GM19043 (cell line): ENCODE measurements at regions not wholly inside any gene's neighbourhood (a gene's known extent, or its start where the extent isn't known, plus 50 kb on each side); places are given as distances from the start of the nearest gene placed in this dataset.
"Not testable (repeated sequence)": the region's sequence is repeated elsewhere in the genome, so short reads cannot be mapped to it uniquely, and the experiment has no call there.

ENCODE experiments used
- ATAC-seq: cut with Tn5 transposase; IDR thresholded peaks from one replicate; pipeline ENCODE4 v1.9.1; 2021; ENCODE audit warnings: low read depth; ENCODE audit not compliant: unreplicated experiment

GRCh38 chr4:130851107-130851506 is 1755.2 kb downstream of the C4orf33 start:
- ATAC-seq = no peak

DNA sequence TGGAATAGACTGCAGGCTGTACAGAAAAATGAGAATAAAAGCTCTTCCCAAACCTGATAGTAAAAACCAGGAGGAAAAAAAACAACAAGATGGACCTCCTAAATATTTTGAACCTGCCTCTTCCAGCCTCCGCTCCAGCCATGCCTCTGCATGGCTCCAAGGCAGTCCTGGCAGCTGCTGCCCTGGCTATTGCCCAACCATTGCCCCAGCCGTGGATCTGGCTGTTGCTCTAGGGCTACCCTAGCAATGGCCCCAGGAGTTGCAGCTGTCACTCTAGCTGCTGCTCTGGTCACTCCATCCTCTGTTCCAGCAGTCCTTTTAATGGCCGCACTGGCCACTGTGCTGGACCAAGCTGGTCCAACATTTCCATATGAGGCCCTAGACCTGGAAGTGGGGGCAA is 1756.0 kb downstream of the C4orf33 start:
- ATAC-seq = no peak

DNA sequence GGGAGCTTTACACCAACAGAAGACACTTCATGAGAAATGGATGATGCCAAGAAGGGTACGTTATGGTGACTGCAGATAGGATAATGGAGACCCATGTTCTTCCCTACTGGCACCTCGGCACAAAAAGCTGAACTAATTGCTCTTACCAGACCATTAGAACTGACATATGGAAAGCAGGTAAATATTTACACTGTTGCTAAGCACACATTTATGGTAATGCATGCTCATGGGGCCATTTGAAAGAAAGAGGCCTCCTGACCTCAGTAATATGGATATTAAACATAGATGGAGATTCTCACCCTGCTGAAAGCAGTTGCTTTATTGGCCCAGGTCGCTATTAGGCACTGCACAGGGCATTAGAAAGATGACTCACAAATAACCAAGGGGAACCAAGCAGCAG is 1759.6 kb downstream of the C4orf33 start:
- no peak for ATAC-seq

DNA sequence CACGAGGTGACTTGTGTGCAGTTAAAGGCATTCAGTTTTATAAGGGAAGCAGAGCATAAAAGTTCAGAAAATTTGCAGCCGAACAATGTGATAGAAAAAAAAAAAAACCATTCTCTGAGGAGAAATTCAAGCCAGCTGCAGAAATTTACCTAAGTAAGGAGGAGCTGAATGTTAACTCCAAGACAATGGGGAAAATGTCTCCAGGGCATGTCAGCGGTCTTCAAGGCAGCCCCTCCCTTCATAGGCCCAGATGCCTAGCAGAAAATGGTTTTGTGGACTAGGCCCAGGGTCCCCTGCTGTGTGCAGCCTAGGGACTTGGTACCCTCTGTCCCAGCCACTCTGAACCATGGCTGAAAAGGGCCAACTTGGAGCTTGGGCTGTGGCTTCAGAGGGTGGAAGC is 1764.0 kb downstream of the C4orf33 start:
- ATAC-seq = no peak

DNA sequence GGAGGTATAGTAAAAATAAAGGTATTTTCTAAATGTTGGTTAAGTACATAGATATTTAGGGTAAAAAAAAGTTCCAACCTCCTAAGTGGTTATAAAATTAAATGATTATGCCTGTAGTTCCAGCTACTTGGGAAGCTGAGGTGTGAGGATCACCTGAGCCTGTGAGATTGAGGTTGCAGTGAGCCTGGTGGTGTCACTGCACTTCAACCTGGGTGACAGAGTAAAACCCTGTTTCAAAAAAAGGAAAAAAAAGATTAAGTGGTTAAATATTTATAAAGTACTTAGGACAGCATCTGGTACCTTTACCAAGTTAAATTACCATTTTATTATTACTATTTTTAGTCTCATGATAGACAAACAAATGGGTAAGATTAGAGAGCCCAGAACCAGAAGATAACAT is 1801.0 kb downstream of the C4orf33 start:
- ATAC-seq = no peak

GRCh38 chr4:130901321-130901720 is 1805.4 kb downstream of the C4orf33 start:
- ATAC-seq = no peak

DNA sequence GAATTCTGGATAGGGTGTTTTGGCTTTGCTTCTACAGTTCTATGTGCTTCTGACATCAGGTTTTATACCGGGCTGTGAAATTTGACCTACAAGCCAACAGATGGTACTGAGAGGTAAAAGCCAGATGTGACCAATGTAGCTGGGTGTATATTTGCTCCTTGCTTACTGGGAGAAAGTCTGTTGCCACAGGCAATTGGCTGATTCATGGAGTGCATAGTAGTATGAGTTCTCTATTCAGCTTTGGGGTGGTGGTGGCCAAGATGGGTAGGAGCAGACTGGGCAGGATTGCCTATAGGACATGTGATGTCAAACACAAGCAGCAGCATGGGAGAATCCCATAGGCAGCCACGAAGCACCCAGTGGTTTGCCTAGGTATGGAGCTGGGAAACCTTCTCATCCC is 1827.0 kb downstream of the C4orf33 start:
- no peak for ATAC-seq

GRCh38 chr4:130955520-130955919 is 1859.6 kb downstream of the C4orf33 start:
- ATAC-seq = no peak

DNA sequence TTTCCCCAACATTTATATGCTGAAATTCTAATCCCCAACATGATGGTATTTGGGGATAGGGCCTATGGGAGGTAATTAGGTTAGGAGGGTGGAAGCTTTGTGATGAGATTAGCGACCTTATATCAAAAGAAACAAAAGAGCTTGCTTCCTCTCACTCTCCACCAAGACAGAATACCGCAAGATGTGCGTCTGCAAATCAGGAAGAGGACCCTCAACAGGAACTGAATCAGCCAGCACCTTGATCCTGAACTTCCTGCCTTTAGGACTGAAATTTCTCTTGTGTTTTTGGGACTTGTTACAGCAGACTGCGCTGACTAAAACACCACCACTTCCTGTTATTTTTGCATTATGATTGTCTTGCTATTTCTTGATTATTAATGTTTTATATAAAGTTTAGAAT is 1889.4 kb downstream of the C4orf33 start:
- no peak for ATAC-seq

DNA sequence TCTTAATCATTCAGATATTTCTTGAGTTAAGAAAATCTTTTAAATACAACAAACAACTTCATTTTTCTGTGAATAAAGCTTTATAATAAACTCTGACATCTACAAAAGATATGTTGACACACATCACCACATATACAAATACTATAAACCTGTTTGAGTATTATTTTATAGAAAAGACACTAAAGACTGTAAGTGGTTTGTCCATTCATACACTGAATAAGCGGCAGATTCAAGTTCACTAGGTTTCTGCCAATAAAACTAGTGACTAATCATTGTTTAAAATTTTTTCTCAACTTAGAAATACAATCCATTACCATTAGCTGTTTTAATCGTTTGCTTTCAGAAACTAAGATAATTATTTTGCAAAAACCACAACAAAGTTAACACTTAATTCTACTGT is 1900.0 kb downstream of the C4orf33 start:
- no peak for ATAC-seq

GRCh38 chr4:131001371-131001770 is 1905.4 kb downstream of the C4orf33 start:
- no peak for ATAC-seq

- no peak for ATAC-seq
Observed at GRCh38 chr4:131002132-131002531, 1906.2 kb downstream of the C4orf33 start.

DNA sequence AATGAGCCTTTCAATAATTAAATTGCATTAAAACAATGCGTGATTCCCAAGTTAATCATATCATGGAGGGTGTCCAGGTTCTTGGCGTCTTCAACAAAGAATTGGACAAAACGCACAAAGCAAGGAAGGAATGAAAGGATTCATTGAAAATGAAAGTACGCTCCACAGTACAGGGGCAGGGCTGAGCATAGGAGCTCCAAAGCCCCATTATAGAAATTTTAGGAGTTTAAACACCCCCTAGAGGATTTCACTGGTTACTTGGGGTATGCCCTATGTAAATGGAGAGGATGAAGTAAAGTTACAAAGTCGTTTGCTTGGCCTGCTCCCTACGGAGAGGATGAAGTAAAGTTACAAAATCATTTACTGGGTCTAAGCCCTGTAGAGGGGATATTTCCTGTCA is 1910.4 kb downstream of the C4orf33 start:
- no peak for ATAC-seq

DNA sequence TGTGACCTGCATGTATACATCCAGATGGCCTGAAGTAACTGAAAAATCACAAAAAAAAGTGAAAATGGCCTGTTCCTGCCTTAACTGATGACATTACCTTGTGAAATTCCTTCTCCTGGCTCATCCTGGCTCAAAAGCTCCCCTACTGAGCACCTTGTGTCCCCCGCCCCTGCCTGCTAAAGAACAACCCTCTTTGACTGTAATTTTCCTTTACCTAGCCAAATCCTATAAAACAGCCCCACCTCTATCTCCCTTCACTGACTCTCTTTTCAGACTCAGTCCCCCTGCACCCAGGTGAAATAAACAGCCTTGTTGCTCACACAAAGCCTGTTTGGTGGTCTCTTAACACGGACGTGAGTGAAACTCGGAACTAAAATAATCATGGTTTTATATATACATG is 1916.0 kb downstream of the C4orf33 start:
- not testable (repeated sequence) for ATAC-seq

- no peak for ATAC-seq
Observed at GRCh38 chr4:131013226-131013625, 1917.3 kb downstream of the C4orf33 start.

- ATAC-seq = no peak
Observed at GRCh38 chr4:131026771-131027170, 1930.8 kb downstream of the C4orf33 start.

DNA sequence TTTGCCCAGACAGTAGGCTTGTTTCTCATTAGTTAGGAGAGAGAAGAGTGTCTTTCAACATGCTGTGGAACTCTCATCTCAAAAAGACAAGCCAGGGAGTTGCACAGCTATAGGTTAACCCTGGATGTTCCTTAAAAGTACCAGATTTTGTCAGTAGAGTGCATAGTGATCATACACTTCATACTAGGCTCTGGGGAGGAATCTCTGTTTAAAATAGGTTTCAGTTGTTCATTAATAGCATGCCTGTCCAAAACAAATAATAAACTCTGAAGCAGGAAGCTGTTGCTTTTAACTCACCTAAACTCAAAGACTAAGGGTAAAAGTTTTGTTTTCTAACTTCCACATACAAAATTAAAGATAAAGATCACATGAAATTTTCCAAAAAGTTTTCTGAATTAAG is 1948.4 kb downstream of the C4orf33 start:
- no peak for ATAC-seq

- ATAC-seq = no peak
Observed at GRCh38 chr4:131046821-131047220, 1950.9 kb downstream of the C4orf33 start.

GRCh38 chr4:131052646-131053045 is 1956.7 kb downstream of the C4orf33 start:
- ATAC-seq = no peak

DNA sequence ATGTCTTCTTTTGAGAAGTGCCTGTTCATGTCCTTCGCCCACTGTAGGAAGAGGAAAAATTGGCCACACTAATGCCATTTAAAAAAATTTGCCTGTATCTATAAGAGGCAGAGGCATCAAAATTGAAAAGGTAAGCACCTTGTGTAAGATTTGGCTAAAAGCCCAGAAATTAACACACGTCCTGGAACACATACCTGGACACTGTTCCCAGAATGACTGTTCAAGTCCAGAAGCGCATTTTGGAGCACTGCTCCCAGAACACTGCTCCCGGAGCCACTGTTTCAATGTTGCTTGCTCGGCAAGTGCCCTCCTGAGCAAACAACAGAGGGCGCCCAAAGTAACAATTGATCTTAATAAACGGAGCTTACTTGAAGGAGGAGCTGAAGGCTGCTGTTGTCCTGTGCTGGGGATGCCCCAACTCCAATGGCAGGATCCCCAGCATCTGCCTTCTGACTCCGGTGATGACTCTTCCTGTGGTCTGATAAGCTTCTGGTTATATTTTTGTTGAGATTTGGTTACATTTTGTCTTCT is 1958.6 kb downstream of the C4orf33 start:
- ATAC-seq = no peak

DNA sequence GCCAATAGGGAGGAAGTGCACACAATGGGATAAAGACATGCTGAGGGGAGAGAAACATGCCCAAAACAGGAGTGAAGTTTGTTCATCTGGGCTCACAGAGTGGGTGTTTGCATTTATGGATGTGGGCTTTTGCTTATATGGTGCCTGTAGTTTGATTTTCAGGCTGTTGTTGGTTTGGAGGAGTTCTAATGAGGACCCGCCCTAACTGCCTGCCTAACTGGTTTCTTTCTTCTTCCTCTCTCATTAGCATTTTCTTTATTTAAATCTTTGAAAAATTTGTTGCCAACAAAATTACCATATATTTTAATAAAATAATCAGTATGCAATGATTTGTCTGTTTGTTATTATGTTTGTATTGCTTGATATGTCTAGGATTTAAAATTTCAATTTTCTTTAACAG is 1965.8 kb downstream of the C4orf33 start:
- ATAC-seq = no peak

DNA sequence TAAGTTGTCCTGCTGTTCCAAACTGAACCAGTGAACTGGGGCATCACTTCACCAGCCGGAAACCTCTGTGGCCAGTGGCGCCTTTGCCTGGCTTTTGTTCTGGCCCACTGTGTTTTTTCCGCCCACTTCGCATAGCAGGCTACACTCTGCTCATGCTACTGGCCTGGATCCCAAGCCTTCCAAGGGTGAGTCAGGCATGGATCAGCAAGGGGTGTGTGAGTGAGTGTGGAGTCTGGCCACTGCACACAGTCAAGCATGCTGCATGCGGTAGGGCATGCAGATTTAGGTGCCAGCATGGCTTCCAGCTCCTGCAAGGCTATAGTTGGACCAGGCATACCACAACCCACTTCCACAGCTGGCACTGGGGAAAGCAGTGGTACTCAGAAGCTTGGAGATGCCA is 1967.9 kb downstream of the C4orf33 start:
- no peak for ATAC-seq

GRCh38 chr4:131081069-131081468 is 1985.1 kb downstream of the C4orf33 start:
- no peak for ATAC-seq
